HG02642 (cell line): ENCODE measurements at regions not wholly inside any gene's neighbourhood (a gene's known extent, or its start where the extent isn't known, plus 50 kb on each side); places are given as distances from the start of the nearest gene placed in this dataset.

Experiments used
- ATAC-seq: cut with Tn5 transposase; IDR thresholded peaks from one replicate; pipeline ENCODE4 v1.9.1; 2021; ENCODE audit warnings: mild to moderate bottlenecking; ENCODE audit not compliant: unreplicated experiment, poor library complexity

GRCh38 chr12:46439793-46440511, 67.4 kb upstream of the SLC38A2 start:
- ATAC-seq: no peak

- no peak for ATAC-seq
These were observed 66.2 kb upstream of the SLC38A2 start for GRCh38 chr12:46438719-46439319.

GRCh38 chr12:46438256-46438655, 65.7 kb upstream of the SLC38A2 start:
- ATAC-seq: no peak

GRCh38 chr12:46437469-46437868, 64.9 kb upstream of the SLC38A2 start:
- no peak for ATAC-seq

GRCh38 chr12:46436747-46437146, 64.2 kb upstream of the SLC38A2 start:
- ATAC-seq: no peak

- no peak for ATAC-seq
These were observed 63.1 kb upstream of the SLC38A2 start for GRCh38 chr12:46435625-46436024.

GRCh38 chr12:46435029-46435428, 62.5 kb upstream of the SLC38A2 start:
- ATAC-seq: no peak

GRCh38 chr12:46433829-46434228, 61.3 kb upstream of the SLC38A2 start:
- no peak for ATAC-seq

GRCh38 chr12:46432325-46432724, 59.8 kb upstream of the SLC38A2 start:
- no peak for ATAC-seq

GRCh38 chr12:46430340-46430948, 57.9 kb upstream of the SLC38A2 start:
- ATAC-seq: no peak
